ENCODE measurements at regions not wholly inside any gene's neighbourhood (a gene's known extent, or its start where the extent isn't known, plus 50 kb on each side); places are given as distances from the start of the nearest gene placed in this dataset.

- no TSS peak for BruUV-seq (replicated peaks)
- H3K4me1 ChIP-seq (ENCODE audit: control insufficient read depth, insufficient read depth, low read length): no peaks in the 10 kb centered on the region
- ChIA-PET CTCF (no interaction called here), POLR2A (interaction anchor here (0.6 kb wide), 1 partner anchor 230 kb away, joined by 3 read pairs; no protein-coding TSS in a partner anchor)
- TF ChIP-seq REST (IDR thresholded peaks at IDR 0.05; ENCODE audit: insufficient read depth in 1 of 2, low read depth in 2 of 2, low read length in 1 of 2) (no peak), TCF7L2 (IDR thresholded peaks at IDR 0.05; ENCODE audit: low read depth, low read length) (no peak), CTCF (IDR thresholded peaks at IDR 0.05) (no peak), SIN3A (IDR thresholded peaks at IDR 0.05; ENCODE audit: borderline replicate concordance, insufficient read depth, low read depth, low read length) (no peak), POLR2AphosphoS5 (IDR thresholded peaks at IDR 0.05; ENCODE audit: low read depth, low read length) (no peak)
- H3K9me3 ChIP-seq (ENCODE audit: control insufficient read depth, insufficient read depth, low read depth, low read length): no peaks in the 10 kb centered on the region
- intact Hi-C loops (cut with micrococcal nuclease; ENCODE audit: unreplicated experiment) (no loop called here), in situ Hi-C loops (cut with HindIII; ENCODE audit: low pct_unique_long_range_greater_than_20kb, low sequenced_read_pairs) (no loop called here)
- H3K27ac ChIP-seq (ENCODE audit: low read length): no peak overlapping the region
- no peak for DNase-seq (ENCODE audit: low read depth, low spot score)
- H3K27me3 ChIP-seq (ENCODE audit: control insufficient read depth, insufficient read depth, low read length): peaks cover 32% of the 10 kb centered on the region
- no peak overlapping the region for H3K4me3 ChIP-seq (ENCODE audit: low read depth in 2 of 2, low read length in 2 of 2)
- H3K36me3 ChIP-seq (ENCODE audit: control insufficient read depth, insufficient read depth, low read length): no peaks in the 10 kb centered on the region
- ATAC-seq: no peak
Measured at GRCh38 chr11:11760838-11761237, 80.9 kb upstream of the USP47 start.

- no peak overlapping the region for H3K27ac ChIP-seq (ENCODE audit: low read length)
- no peak for DNase-seq (ENCODE audit: low read depth, low spot score)
- TF ChIP-seq REST (IDR thresholded peaks at IDR 0.05; ENCODE audit: insufficient read depth in 1 of 2, low read depth in 2 of 2, low read length in 1 of 2) (no peak), CTCF (IDR thresholded peaks at IDR 0.05) (no peak), TCF7L2 (IDR thresholded peaks at IDR 0.05; ENCODE audit: low read depth, low read length) (no peak), SIN3A (IDR thresholded peaks at IDR 0.05; ENCODE audit: borderline replicate concordance, insufficient read depth, low read depth, low read length) (no peak), POLR2AphosphoS5 (IDR thresholded peaks at IDR 0.05; ENCODE audit: low read depth, low read length) (no peak)
- H3K9me3 ChIP-seq (ENCODE audit: control insufficient read depth, insufficient read depth, low read depth, low read length): no peaks in the 10 kb centered on the region
- ChIA-PET POLR2A (no interaction called here), CTCF (no interaction called here)
- H3K27me3 ChIP-seq (ENCODE audit: control insufficient read depth, insufficient read depth, low read length): peaks cover 36% of the 10 kb centered on the region
- H3K36me3 ChIP-seq (ENCODE audit: control insufficient read depth, insufficient read depth, low read length): no peaks in the 10 kb centered on the region
- no TSS peak for BruUV-seq (replicated peaks)
- no peak overlapping the region for H3K4me3 ChIP-seq (ENCODE audit: low read depth in 2 of 2, low read length in 2 of 2)
- ATAC-seq: no peak
- intact Hi-C loops (cut with micrococcal nuclease; ENCODE audit: unreplicated experiment) (no loop called here), in situ Hi-C loops (cut with HindIII; ENCODE audit: low pct_unique_long_range_greater_than_20kb, low sequenced_read_pairs) (no loop called here)
- H3K4me1 ChIP-seq (ENCODE audit: control insufficient read depth, insufficient read depth, low read length): no peaks in the 10 kb centered on the region; the same call in 1 of the 2 replicates
Measured at GRCh38 chr11:11758603-11759196, 83.1 kb upstream of the USP47 start.
